GM21515 (cell line): ENCODE measurements at regions not wholly inside any gene's neighbourhood (a gene's known extent, or its start where the extent isn't known, plus 50 kb on each side); places are given as distances from the start of the nearest gene placed in this dataset.

Experiments
- ATAC-seq: cut with Tn5 transposase; IDR thresholded peaks from one replicate; pipeline ENCODE4 v1.9.1; 2021; ENCODE audit not compliant: unreplicated experiment

GRCh38 chr2:215609089-215610032 lies 173.5 kb upstream of the FN1 start:
- no peak for ATAC-seq

GRCh38 chr2:215607766-215608165 lies 171.9 kb upstream of the FN1 start:
- no peak for ATAC-seq

- no peak for ATAC-seq
Measured at GRCh38 chr2:215606219-215606618, 170.4 kb upstream of the FN1 start.

GRCh38 chr2:215605214-215605613 lies 169.3 kb upstream of the FN1 start:
- ATAC-seq: no peak

GRCh38 chr2:215604606-215605005 lies 168.7 kb upstream of the FN1 start:
- no peak for ATAC-seq

GRCh38 chr2:215603440-215603839 lies 167.6 kb upstream of the FN1 start:
- no peak for ATAC-seq

GRCh38 chr2:215602997-215603396 lies 167.1 kb upstream of the FN1 start:
- no peak for ATAC-seq

- ATAC-seq: no peak
Measured at GRCh38 chr2:215601990-215602721, 166.3 kb upstream of the FN1 start.

GRCh38 chr2:215601526-215601925 lies 165.7 kb upstream of the FN1 start:
- ATAC-seq: no peak

- no peak for ATAC-seq
Measured at GRCh38 chr2:215598376-215598975, 162.6 kb upstream of the FN1 start.

- ATAC-seq: no peak
Measured at GRCh38 chr2:215597577-215597976, 161.7 kb upstream of the FN1 start.

GRCh38 chr2:215594766-215595165 lies 158.9 kb upstream of the FN1 start:
- ATAC-seq: no peak

- no peak for ATAC-seq
Measured at GRCh38 chr2:215590010-215590745, 154.3 kb upstream of the FN1 start.

GRCh38 chr2:215583881-215584280 lies 148.0 kb upstream of the FN1 start:
- ATAC-seq: no peak

GRCh38 chr2:215579809-215580208 lies 143.9 kb upstream of the FN1 start:
- ATAC-seq: no peak

- no peak for ATAC-seq
Measured at GRCh38 chr2:215577356-215577755, 141.5 kb upstream of the FN1 start.

GRCh38 chr2:215576572-215576971 lies 140.7 kb upstream of the FN1 start:
- ATAC-seq: no peak

- ATAC-seq: no peak
Measured at GRCh38 chr2:215573496-215573895, 137.6 kb upstream of the FN1 start.

- ATAC-seq: no peak
Measured at GRCh38 chr2:215572341-215572848, 136.5 kb upstream of the FN1 start.

GRCh38 chr2:215571689-215572088 lies 135.8 kb upstream of the FN1 start:
- no peak for ATAC-seq

GRCh38 chr2:215567504-215567903 lies 131.6 kb upstream of the FN1 start:
- ATAC-seq: no peak
